T-helper 1 cell treated with Interleukin-12 subunit alpha and Interleukin-12 subunit beta and Interleukin-4 antibody, amounts not matched to agents 30 μg/mL and 1 μg/mL, for 36 hours (primary cell): ENCODE measurements at regions not wholly inside any gene's neighbourhood (a gene's known extent, or its start where the extent isn't known, plus 50 kb on each side); places are given as distances from the start of the nearest gene placed in this dataset.
"Not testable (repeated sequence)": the region's sequence is repeated elsewhere in the genome, so short reads cannot be mapped to it uniquely, and the experiment has no call there.

Source experiments
- H3K27ac Mint-ChIP-seq: one replicate; pipeline ENCODE4 v1.8.0; 2021; ENCODE audit warnings: mild to moderate bottlenecking, mixed read lengths
- H3K27me3 Mint-ChIP-seq: one replicate; pipeline ENCODE4 v1.8.0; 2021; ENCODE audit warnings: low read depth, mixed read lengths
- H3K36me3 Mint-ChIP-seq: one replicate; pipeline ENCODE4 v1.8.0; 2021; ENCODE audit warnings: low read depth, mixed read lengths
- H3K4me1 Mint-ChIP-seq: one replicate; pipeline ENCODE4 v1.8.0; 2021; ENCODE audit warnings: low read depth, mixed read lengths
- H3K4me3 Mint-ChIP-seq: one replicate; pipeline ENCODE4 v1.8.0; 2021; ENCODE audit warnings: mild to moderate bottlenecking, moderate library complexity, mixed read lengths
- H3K9me3 Mint-ChIP-seq: one replicate; pipeline ENCODE4 v1.8.0; 2021; ENCODE audit warnings: mixed read lengths

DNA sequence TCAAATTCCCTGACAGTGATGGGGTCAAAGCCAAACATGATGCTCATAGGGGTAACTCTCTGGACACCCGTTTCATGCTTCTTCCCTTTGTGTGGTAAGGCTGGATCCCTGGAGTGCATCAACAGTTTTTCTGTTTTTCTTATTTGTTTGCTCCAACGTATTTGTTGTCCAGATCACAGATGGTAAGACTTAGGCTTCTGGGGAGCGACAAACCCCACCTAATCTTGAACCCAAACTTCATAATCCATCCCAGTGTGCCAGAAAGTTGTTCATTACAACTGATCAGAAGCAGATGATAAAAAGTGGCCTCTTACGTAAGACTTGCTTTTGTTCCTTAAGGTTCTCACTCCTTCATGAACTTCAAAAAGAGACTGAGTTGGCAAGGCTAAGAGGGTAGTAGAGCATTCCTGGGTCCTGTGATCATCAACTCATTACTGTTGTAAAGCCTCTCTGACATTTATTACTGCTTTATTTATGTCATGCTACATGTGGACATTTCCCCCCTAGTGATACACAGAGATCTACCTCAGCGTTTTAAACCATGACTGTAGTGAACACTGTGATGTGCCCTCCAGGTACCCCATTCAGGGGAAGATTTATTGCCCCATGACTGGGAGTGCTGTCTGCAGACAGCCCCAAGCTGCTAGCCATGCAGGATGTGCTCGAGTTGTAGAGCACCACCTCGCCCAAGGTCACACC is 125.6 kb downstream of the CCDC71L start:
- Mint-ChIP-seq H3K4me1 (peaks cover 3% of the 10 kb centered on the region), H3K36me3 (no peaks in the 10 kb centered on the region), H3K9me3 (no peaks in the 10 kb centered on the region), H3K4me3 (no peak overlapping the region), H3K27me3 (no peaks in the 10 kb centered on the region), H3K27ac (no peak overlapping the region)

GRCh38 chr7:106534271-106534846 is 126.6 kb downstream of the CCDC71L start:
- Mint-ChIP-seq H3K27me3 (no peaks in the 10 kb centered on the region), H3K4me3 (no peak overlapping the region), H3K36me3 (no peaks in the 10 kb centered on the region), H3K27ac (no peak overlapping the region), H3K4me1 (peaks cover 3% of the 10 kb centered on the region), H3K9me3 (no peaks in the 10 kb centered on the region)

GRCh38 chr7:106530183-106530582 is 130.8 kb downstream of the CCDC71L start:
- H3K27ac Mint-ChIP-seq, H3K4me1 Mint-ChIP-seq, H3K36me3 Mint-ChIP-seq, H3K9me3 Mint-ChIP-seq, H3K27me3 Mint-ChIP-seq, H3K4me3 Mint-ChIP-seq: not testable (repeated sequence)

DNA sequence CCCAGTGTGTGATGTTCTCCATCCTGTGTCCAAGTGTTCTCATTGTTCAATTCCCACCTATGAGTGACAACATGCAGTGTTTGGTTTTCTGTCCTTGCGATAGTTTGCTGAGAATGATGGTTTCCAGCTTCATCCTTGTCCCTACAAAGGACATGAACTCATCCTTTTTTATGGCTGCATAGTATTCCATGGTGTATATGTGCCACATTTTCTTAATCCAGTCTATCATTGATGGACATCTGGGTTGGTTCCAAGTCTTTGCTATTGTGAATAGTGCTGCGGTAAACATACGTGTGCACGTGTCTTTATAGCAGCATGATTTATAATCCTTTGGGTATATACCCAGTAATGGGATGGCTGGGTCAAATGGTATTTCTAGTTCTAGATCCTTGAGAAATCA is 134.3 kb downstream of the CCDC71L start:
- not testable (repeated sequence) for H3K36me3 Mint-ChIP-seq, H3K27me3 Mint-ChIP-seq, H3K27ac Mint-ChIP-seq, H3K4me1 Mint-ChIP-seq, H3K9me3 Mint-ChIP-seq, H3K4me3 Mint-ChIP-seq

GRCh38 chr7:106524690-106525059 is 136.3 kb downstream of the CCDC71L start:
- no peaks in the 10 kb centered on the region for H3K36me3 Mint-ChIP-seq
- no peak overlapping the region for H3K4me3 Mint-ChIP-seq
- no peaks in the 10 kb centered on the region for H3K9me3 Mint-ChIP-seq
- H3K27ac Mint-ChIP-seq, result no peak overlapping the region
- peaks cover 9% of the 10 kb centered on the region for H3K4me1 Mint-ChIP-seq
- H3K27me3 Mint-ChIP-seq, result peaks cover 6% of the 10 kb centered on the region

GRCh38 chr7:106523482-106523881 is 137.5 kb downstream of the CCDC71L start:
- Mint-ChIP-seq H3K4me3 (no peak overlapping the region), H3K27me3 (peaks cover 15% of the 10 kb centered on the region)

GRCh38 chr7:106522696-106523095 is 138.3 kb downstream of the CCDC71L start:
- no peaks in the 10 kb centered on the region for H3K9me3 Mint-ChIP-seq
- no peak overlapping the region for H3K27ac Mint-ChIP-seq
- no peak overlapping the region for H3K4me3 Mint-ChIP-seq
- peaks cover 9% of the 10 kb centered on the region for H3K4me1 Mint-ChIP-seq
- H3K36me3 Mint-ChIP-seq, result no peaks in the 10 kb centered on the region
- peaks cover 19% of the 10 kb centered on the region for H3K27me3 Mint-ChIP-seq

More at GRCh38 chr7:106523482-106523881, 137.5 kb downstream of the CCDC71L start:
- H3K36me3 Mint-ChIP-seq, result no peaks in the 10 kb centered on the region
- no peaks in the 10 kb centered on the region for H3K9me3 Mint-ChIP-seq
- no peak overlapping the region for H3K27ac Mint-ChIP-seq
- peaks cover 9% of the 10 kb centered on the region for H3K4me1 Mint-ChIP-seq

DNA sequence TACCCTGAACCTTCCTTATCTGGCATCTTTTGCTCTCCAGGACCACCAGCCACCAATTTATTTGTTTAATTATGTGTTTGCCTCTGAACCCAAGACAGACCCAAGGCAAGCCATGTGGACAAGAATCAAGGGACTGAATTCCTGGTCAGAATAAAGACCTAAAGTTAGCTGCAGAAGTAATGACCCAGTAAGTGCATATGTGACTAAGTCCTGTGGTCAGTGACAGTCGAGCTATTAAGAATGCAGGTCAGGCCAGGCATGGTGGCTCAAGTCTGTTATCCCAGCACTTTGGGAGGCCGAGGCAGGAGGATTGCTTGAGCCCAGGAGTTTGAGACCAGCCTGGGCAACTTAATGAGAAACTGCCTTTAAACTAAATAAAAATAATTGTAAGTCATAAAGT is 139.4 kb downstream of the CCDC71L start:
- H3K4me1 Mint-ChIP-seq, result peaks cover 9% of the 10 kb centered on the region
- H3K27ac Mint-ChIP-seq, result no peak overlapping the region
- no peaks in the 10 kb centered on the region for H3K36me3 Mint-ChIP-seq
- H3K9me3 Mint-ChIP-seq, result no peaks in the 10 kb centered on the region
- no peak overlapping the region for H3K4me3 Mint-ChIP-seq
- H3K27me3 Mint-ChIP-seq, result peaks cover 25% of the 10 kb centered on the region

- no peak overlapping the region for H3K27ac Mint-ChIP-seq
- no peaks in the 10 kb centered on the region for H3K9me3 Mint-ChIP-seq
- no peak overlapping the region for H3K4me3 Mint-ChIP-seq
- no peaks in the 10 kb centered on the region for H3K36me3 Mint-ChIP-seq
- peaks cover 25% of the 10 kb centered on the region for H3K27me3 Mint-ChIP-seq
- H3K4me1 Mint-ChIP-seq, result peaks cover 9% of the 10 kb centered on the region
Measured at GRCh38 chr7:106520962-106521514, 139.9 kb downstream of the CCDC71L start.

DNA sequence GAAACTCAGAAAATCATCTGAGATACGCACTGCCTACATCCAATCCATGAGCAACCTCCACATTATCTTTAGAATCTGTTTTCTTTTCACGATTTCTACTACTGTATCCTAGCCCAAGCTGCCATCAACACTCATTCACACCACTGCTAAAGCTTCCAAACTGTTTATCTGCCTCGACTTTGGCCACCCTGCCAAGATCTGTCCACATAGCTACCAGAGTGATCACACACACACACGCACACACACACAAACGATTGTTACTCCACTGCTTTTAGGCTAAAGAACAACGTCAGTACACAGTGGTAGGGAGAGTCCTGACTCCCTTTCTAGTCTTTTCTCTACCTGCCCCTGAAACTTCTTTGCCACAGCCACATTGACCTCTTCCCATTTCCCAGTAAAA is 142.0 kb downstream of the CCDC71L start:
- H3K27ac Mint-ChIP-seq, result no peak overlapping the region
- no peaks in the 10 kb centered on the region for H3K36me3 Mint-ChIP-seq
- H3K4me3 Mint-ChIP-seq, result no peak overlapping the region
- H3K9me3 Mint-ChIP-seq, result no peaks in the 10 kb centered on the region
- peaks cover 2% of the 10 kb centered on the region for H3K4me1 Mint-ChIP-seq
- peaks cover 25% of the 10 kb centered on the region for H3K27me3 Mint-ChIP-seq

DNA sequence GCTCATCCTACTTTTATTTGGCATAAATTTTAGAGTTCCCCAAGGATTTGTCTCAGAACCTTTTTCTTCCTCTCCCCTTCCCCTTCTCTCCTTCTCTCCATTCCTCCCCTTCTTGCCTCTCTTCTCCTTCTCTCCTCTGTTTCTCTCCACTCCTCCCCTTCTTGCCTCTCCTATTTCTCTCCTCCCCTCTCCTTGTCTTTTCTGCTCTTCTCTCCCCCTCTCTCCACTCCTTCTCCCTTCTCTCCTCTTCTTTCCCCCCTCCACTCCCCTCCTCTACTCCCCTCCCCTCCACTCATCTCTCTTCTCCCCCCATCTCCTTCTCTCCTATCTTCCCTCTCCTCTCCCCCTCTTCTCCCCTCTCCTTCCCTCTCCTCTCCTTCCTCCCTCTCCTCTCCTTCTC is 142.7 kb downstream of the CCDC71L start:
- Mint-ChIP-seq H3K9me3 (no peaks in the 10 kb centered on the region), H3K27me3 (peaks cover 19% of the 10 kb centered on the region), H3K4me3 (no peak overlapping the region), H3K36me3 (no peaks in the 10 kb centered on the region), H3K4me1 (no peaks in the 10 kb centered on the region), H3K27ac (no peak overlapping the region)

DNA sequence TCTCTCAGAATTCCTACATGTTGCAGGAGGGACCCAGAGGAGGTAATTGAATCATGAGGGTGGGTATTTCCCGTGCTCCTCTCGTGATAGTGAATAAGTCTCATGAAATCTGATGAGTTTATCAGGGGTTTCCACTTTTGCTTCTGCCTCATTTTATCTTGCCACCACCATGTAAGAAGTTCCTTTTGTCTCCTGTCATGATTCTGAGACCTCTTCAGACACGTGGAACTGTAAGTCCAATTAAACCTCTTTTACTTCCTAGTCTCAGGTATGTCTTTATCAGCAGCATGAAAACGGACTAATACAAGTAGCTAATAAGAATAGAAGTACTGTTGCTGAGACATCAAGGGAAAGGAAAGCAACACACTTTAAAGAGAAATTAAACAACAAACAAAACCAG is 143.4 kb downstream of the CCDC71L start:
- Mint-ChIP-seq H3K4me1 (no peaks in the 10 kb centered on the region), H3K36me3 (no peaks in the 10 kb centered on the region), H3K27ac (no peak overlapping the region), H3K9me3 (no peaks in the 10 kb centered on the region), H3K27me3 (peaks cover 19% of the 10 kb centered on the region), H3K4me3 (no peak overlapping the region)

GRCh38 chr7:106515321-106515720 is 145.6 kb downstream of the CCDC71L start:
- Mint-ChIP-seq H3K4me3 (no peak overlapping the region), H3K36me3 (no peaks in the 10 kb centered on the region), H3K9me3 (no peaks in the 10 kb centered on the region), H3K27me3 (peaks cover 19% of the 10 kb centered on the region), H3K27ac (no peak overlapping the region), H3K4me1 (no peaks in the 10 kb centered on the region)

DNA sequence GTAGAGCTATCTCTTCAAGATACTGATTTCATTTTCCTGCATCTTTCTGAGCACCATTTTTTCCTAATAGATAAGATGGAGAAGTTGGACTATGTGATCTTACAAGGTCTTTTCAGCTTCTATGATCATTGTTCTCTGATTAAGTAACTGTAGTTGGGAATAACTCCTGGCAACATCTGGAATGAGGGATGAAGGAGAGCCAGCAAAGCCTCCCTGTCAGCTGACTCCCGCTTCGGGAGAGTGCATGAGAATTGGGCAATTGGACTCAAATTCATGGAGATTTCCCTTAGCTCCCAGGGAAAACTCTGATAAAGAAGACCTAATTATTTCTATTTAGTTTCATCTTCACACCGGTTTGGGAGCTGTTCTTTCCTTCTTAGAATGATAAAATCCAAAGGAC is 146.1 kb downstream of the CCDC71L start:
- no peak overlapping the region for H3K27ac Mint-ChIP-seq
- H3K36me3 Mint-ChIP-seq, result no peaks in the 10 kb centered on the region
- no peaks in the 10 kb centered on the region for H3K9me3 Mint-ChIP-seq
- H3K4me1 Mint-ChIP-seq, result no peaks in the 10 kb centered on the region
- peaks cover 19% of the 10 kb centered on the region for H3K27me3 Mint-ChIP-seq
- no peak overlapping the region for H3K4me3 Mint-ChIP-seq

DNA sequence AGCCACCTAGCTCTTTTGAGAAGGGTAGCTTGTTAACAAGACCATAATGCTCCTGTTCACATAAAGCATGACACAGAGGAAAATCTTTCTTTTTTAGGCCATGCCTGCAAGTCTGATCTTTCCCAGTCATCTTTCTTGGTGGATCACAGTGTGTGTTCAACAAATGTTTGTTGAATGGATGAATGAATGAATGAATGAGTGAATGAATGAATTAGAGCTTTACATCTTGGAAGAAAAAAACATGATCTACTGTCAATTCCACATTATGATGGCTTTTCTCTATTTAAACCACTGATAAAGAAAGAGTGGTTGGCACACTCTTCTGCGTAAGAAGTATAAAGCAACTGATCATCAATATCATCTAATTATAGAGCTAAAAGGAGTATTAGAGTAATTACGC is 148.7 kb downstream of the CCDC71L start:
- peaks cover 4% of the 10 kb centered on the region for H3K27me3 Mint-ChIP-seq
- no peak overlapping the region for H3K4me3 Mint-ChIP-seq
- H3K36me3 Mint-ChIP-seq, result no peaks in the 10 kb centered on the region
- no peak overlapping the region for H3K27ac Mint-ChIP-seq
- no peaks in the 10 kb centered on the region for H3K4me1 Mint-ChIP-seq
- H3K9me3 Mint-ChIP-seq, result no peaks in the 10 kb centered on the region
